HG02943 (cell line): ENCODE measurements at regions not wholly inside any gene's neighbourhood (a gene's known extent, or its start where the extent isn't known, plus 50 kb on each side); places are given as distances from the start of the nearest gene placed in this dataset.
"Not testable (repeated sequence)": the region's sequence is repeated elsewhere in the genome, so short reads cannot be mapped to it uniquely, and the experiment has no call there.

Experiments
- ATAC-seq: cut with Tn5 transposase; IDR thresholded peaks from one replicate; pipeline ENCODE4 v1.9.1; 2021; ENCODE audit warnings: mild to moderate bottlenecking, low read depth, moderate library complexity; ENCODE audit not compliant: unreplicated experiment

- ATAC-seq = no peak
Observed at GRCh38 chr12:72146495-72146894, 125.7 kb upstream of the TRHDE start.

GRCh38 chr12:72148709-72149108 is 123.5 kb upstream of the TRHDE start:
- no peak for ATAC-seq

- no peak for ATAC-seq
Observed at GRCh38 chr12:72162875-72163274, 109.3 kb upstream of the TRHDE start.

- ATAC-seq = no peak
Observed at GRCh38 chr12:72168851-72169250, 103.3 kb upstream of the TRHDE start.

GRCh38 chr12:72173974-72174373 is 98.2 kb upstream of the TRHDE start:
- ATAC-seq = no peak

- ATAC-seq = no peak
Observed at GRCh38 chr12:72178244-72178643, 93.9 kb upstream of the TRHDE start.

- ATAC-seq = no peak
Observed at GRCh38 chr12:72178871-72179270, 93.3 kb upstream of the TRHDE start.

- ATAC-seq = no peak
Observed at GRCh38 chr12:72179841-72180240, 92.3 kb upstream of the TRHDE start.

- ATAC-seq = not testable (repeated sequence)
Observed at GRCh38 chr12:72184971-72185533, 87.1 kb upstream of the TRHDE start.

- ATAC-seq = no peak
Observed at GRCh38 chr12:72189266-72189665, 82.9 kb upstream of the TRHDE start.

- no peak for ATAC-seq
Observed at GRCh38 chr12:72191761-72192160, 80.4 kb upstream of the TRHDE start.

GRCh38 chr12:72197790-72198189 is 74.4 kb upstream of the TRHDE start:
- no peak for ATAC-seq

GRCh38 chr12:72201457-72201856 is 70.7 kb upstream of the TRHDE start:
- no peak for ATAC-seq

- no peak for ATAC-seq
Observed at GRCh38 chr12:72203764-72204335, 68.3 kb upstream of the TRHDE start.

GRCh38 chr12:72207079-72207478 is 65.1 kb upstream of the TRHDE start:
- ATAC-seq = no peak

- ATAC-seq = no peak
Observed at GRCh38 chr12:72207486-72208409, 64.4 kb upstream of the TRHDE start.

- ATAC-seq = no peak
Observed at GRCh38 chr12:72209086-72209485, 63.1 kb upstream of the TRHDE start.

GRCh38 chr12:72214163-72214562 is 58.0 kb upstream of the TRHDE start:
- ATAC-seq = no peak

- not testable (repeated sequence) for ATAC-seq
Observed at GRCh38 chr12:72215287-72215686, 56.9 kb upstream of the TRHDE start.

- no peak for ATAC-seq
Observed at GRCh38 chr12:72219937-72220336, 52.2 kb upstream of the TRHDE start.
